H9 (cell line): ENCODE measurements at regions not wholly inside any gene's neighbourhood (a gene's known extent, or its start where the extent isn't known, plus 50 kb on each side); places are given as distances from the start of the nearest gene placed in this dataset.

Experiments
- DNase-seq: peaks from one replicate; pipeline ENCODE4 v3.0.0-alpha.2; 2017
- H2AFZ ChIP-seq: one replicate; pipeline ENCODE4 v1.6.1; 2013; ENCODE audit warnings: mild to moderate bottlenecking, low read length, control low read depth, moderate library complexity
- H2AK5ac ChIP-seq: 2 replicates; pipeline ENCODE4 v1.6.1; 2013; ENCODE audit warnings: low read length, control low read depth, mixed read lengths; ENCODE audit not compliant: insufficient read length
- H2BK120ac ChIP-seq: one replicate; pipeline ENCODE4 v1.6.1; 2013; ENCODE audit warnings: low read depth, mild to moderate bottlenecking, low read length, control low read depth, inconsistent platforms; ENCODE audit not compliant: poor library complexity, severe bottlenecking
- H2BK12ac ChIP-seq: 2 replicates; pipeline ENCODE4 v1.6.1; 2013; ENCODE audit warnings: low read length, control low read depth, mixed read lengths, low read depth; ENCODE audit not compliant: insufficient read length
- H2BK15ac ChIP-seq: 2 replicates; pipeline ENCODE4 v1.6.1; 2013; ENCODE audit warnings: low read depth, low read length, control low read depth
- H2BK20ac ChIP-seq: one replicate; pipeline ENCODE4 v1.6.1; 2013; ENCODE audit warnings: low read depth, mild to moderate bottlenecking, low read length, control low read depth, inconsistent platforms; ENCODE audit not compliant: poor library complexity, severe bottlenecking
- H2BK5ac ChIP-seq: 2 replicates; pipeline ENCODE4 v1.6.1; 2013; ENCODE audit warnings: low read length, control low read depth, mixed read lengths; ENCODE audit not compliant: insufficient read length
- H3K14ac ChIP-seq: 2 replicates; pipeline ENCODE4 v1.6.1; 2013; ENCODE audit warnings: low read length, control low read depth; ENCODE audit not compliant: insufficient read depth
- H3K18ac ChIP-seq: 2 replicates; pipeline ENCODE4 v1.6.1; 2013; ENCODE audit warnings: low read depth, mild to moderate bottlenecking, mixed read lengths, low read length, control low read depth; ENCODE audit not compliant: insufficient read length
- H3K23ac ChIP-seq: 2 replicates; pipeline ENCODE4 v1.6.1; 2013; ENCODE audit warnings: low read length, control low read depth, mixed read lengths, low read depth; ENCODE audit not compliant: insufficient read length
- H3K23me2 ChIP-seq: 2 replicates; pipeline ENCODE4 v1.6.1; 2013; ENCODE audit warnings: low read depth, mild to moderate bottlenecking, mixed read lengths, low read length, control low read depth; ENCODE audit not compliant: insufficient read length, poor library complexity, severe bottlenecking
- H3K27ac ChIP-seq: 2 replicates; pipeline ENCODE4 v1.5.1; 2013; ENCODE audit warnings: low read length, control low read depth, mixed read lengths, low read depth; ENCODE audit not compliant: insufficient read length
- H3K27me3 ChIP-seq: 2 replicates; pipeline ENCODE4 v1.6.1; 2013; ENCODE audit warnings: low read length, control low read depth, inconsistent platforms; ENCODE audit not compliant: insufficient read depth
- H3K4ac ChIP-seq: 2 replicates; pipeline ENCODE4 v1.6.1; 2013; ENCODE audit warnings: low read depth, mild to moderate bottlenecking, control low read depth, inconsistent platforms, low read length, moderate library complexity
- H3K4me1 ChIP-seq: 2 replicates; pipeline ENCODE4 v1.6.1; 2013; ENCODE audit warnings: low read length, control low read depth, inconsistent platforms; ENCODE audit not compliant: insufficient read depth
- H3K4me2 ChIP-seq: 2 replicates; pipeline ENCODE4 v1.6.1; 2013; ENCODE audit warnings: low read length, control low read depth, mixed read lengths; ENCODE audit not compliant: insufficient read length, insufficient read depth
- H3K56ac ChIP-seq: 2 replicates; pipeline ENCODE4 v1.6.1; 2013; ENCODE audit warnings: low read depth, mild to moderate bottlenecking, mixed read lengths, low read length, control low read depth; ENCODE audit not compliant: insufficient read length
- H3K79me1 ChIP-seq: 2 replicates; pipeline ENCODE4 v1.6.1; 2013; ENCODE audit warnings: low read depth, mild to moderate bottlenecking, moderate library complexity, low read length, control low read depth, inconsistent platforms; ENCODE audit not compliant: insufficient read depth, poor library complexity, severe bottlenecking
- H3K79me2 ChIP-seq: 2 replicates; pipeline ENCODE4 v1.6.1; 2013; ENCODE audit warnings: low read length, control low read depth, inconsistent platforms; ENCODE audit not compliant: insufficient read depth
- H3K9ac ChIP-seq: 2 replicates; pipeline ENCODE4 v1.6.1; 2013; ENCODE audit warnings: low read length, control low read depth, mixed read lengths; ENCODE audit not compliant: insufficient read length; ENCODE audit errors: extremely low read depth
- H3K9me3 ChIP-seq: one replicate; pipeline ENCODE4 v1.6.1; 2013; ENCODE audit warnings: low read depth, low read length, inconsistent platforms; ENCODE audit not compliant: control insufficient read depth
- H3T11ph ChIP-seq: one replicate; pipeline ENCODE4 v1.6.1; 2013; ENCODE audit warnings: mild to moderate bottlenecking, low read length, control low read depth, inconsistent platforms
- H4K20me1 ChIP-seq: one replicate; pipeline ENCODE4 v1.6.1; 2013; ENCODE audit not compliant: control insufficient read depth, insufficient read length, insufficient read depth
- H4K5ac ChIP-seq: 2 replicates; pipeline ENCODE4 v1.6.1; 2013; ENCODE audit warnings: low read depth, mild to moderate bottlenecking, mixed read lengths, low read length, control low read depth; ENCODE audit not compliant: insufficient read length
- H4K8ac ChIP-seq: replicated peaks from 2 replicates; pipeline ENCODE4 v1.6.1; 2013; ENCODE audit warnings: low read length, control low read depth, mixed read lengths, low read depth; ENCODE audit not compliant: insufficient read length
- H4K91ac ChIP-seq: 2 replicates; pipeline ENCODE4 v1.6.1; 2013; ENCODE audit warnings: low read depth, mild to moderate bottlenecking, moderate library complexity, mixed read lengths, low read length, control low read depth; ENCODE audit not compliant: insufficient read length
- H3K27ac Mint-ChIP-seq, 3 experiments: 2 replicates in 2 of 3; 3 replicates in 1 of 3; pipeline ENCODE4 v1.8.0; 2020 to 2021; ENCODE audit warnings: mixed read lengths in 3 of 3, mild to moderate bottlenecking in 1 of 3, moderate library complexity in 1 of 3
- H3K27me3 Mint-ChIP-seq: 2 replicates; pipeline ENCODE4 v1.8.0; 2021; ENCODE audit warnings: low read depth, mild to moderate bottlenecking, moderate library complexity, mixed read lengths
- H3K36me3 Mint-ChIP-seq, 3 experiments: 2 replicates in 2 of 3; 3 replicates in 1 of 3; pipeline ENCODE4 v1.8.0; 2020 to 2021; ENCODE audit warnings: low read depth in 3 of 3, mixed read lengths in 3 of 3; ENCODE audit not compliant: insufficient read depth in 1 of 3
- H3K4me1 Mint-ChIP-seq, 2 experiments: 2 replicates each; pipeline ENCODE4 v1.8.0; 2020; ENCODE audit warnings: mixed read lengths in 2 of 2
- H3K4me3 Mint-ChIP-seq, 2 experiments: 2 replicates in 1 of 2; 3 replicates in 1 of 2; pipeline ENCODE4 v1.8.0; 2020 to 2021; ENCODE audit warnings: mild to moderate bottlenecking in 2 of 2, mixed read lengths in 2 of 2, moderate library complexity in 1 of 2
- H3K9me3 Mint-ChIP-seq, 2 experiments: 2 replicates in 1 of 2; 3 replicates in 1 of 2; pipeline ENCODE4 v1.8.0; 2020; ENCODE audit warnings: mild to moderate bottlenecking in 2 of 2, mixed read lengths in 2 of 2, moderate library complexity in 1 of 2
- WGBS: extraction: QIAGEN DNeasy Blood & Tissue Kit; methylation state at CpG from one replicate; pipeline ENCODE4 v1.1.7; 2013; ENCODE audit warnings: missing lambda C conversion rate, low lambda C conversion rate, mixed read lengths; ENCODE audit not compliant: insufficient read length; ENCODE audit errors: extremely low coverage; 5-methylcytosine and 5-hydroxymethylcytosine counted together
- TF ChIP-seq, protein P1 (sequence below): fragments of 200-600 bp; sonication (generic); conservative IDR thresholded peaks from 3 replicates; pipeline ENCODE4 v1.8.0; 2021; ENCODE audit warnings: antibody characterized with exemption, mild to moderate bottlenecking

DNA sequence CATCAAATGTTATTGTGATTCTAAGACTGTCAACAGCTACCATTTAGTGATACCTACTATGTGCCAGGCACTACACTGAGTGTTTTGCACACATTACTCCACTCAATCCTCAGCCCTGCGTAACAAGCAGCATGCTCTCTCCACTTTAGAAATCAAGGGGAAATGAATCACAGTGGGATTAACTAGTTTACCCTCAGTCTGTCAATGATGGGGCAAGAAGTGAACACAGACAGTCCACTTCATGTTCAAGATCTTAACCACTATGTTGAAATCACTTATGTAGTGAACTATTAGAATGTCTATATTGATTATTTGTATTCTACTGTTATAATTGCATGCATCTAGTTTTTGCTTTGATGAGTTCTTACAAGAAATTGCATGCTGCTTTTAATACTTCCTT is 165.3 kb downstream of the LTN1 start:
- Histone ChIP-seq H2BK12ac (no peak overlapping the region), H3K4me2 (no peak overlapping the region), H3K56ac (no peak overlapping the region), H3K27ac (no peak overlapping the region), H4K91ac (no peak overlapping the region), H4K8ac (no peak overlapping the region), H2AK5ac (no peak overlapping the region), H3K4me1 (no peaks in the 10 kb centered on the region), H2AFZ (no peak overlapping the region), H3K4ac (no peak overlapping the region), H4K20me1 (no peaks in the 10 kb centered on the region), H3K79me2 (no peaks in the 10 kb centered on the region), H3K9me3 (no peaks in the 10 kb centered on the region), H3K23me2 (no peaks in the 10 kb centered on the region), H3K18ac (no peak overlapping the region), H3T11ph (no peak overlapping the region), H2BK120ac (no peak overlapping the region), H2BK20ac (no peak overlapping the region), H3K27me3 (no peaks in the 10 kb centered on the region), H2BK15ac (no peak overlapping the region), H3K79me1 (no peaks in the 10 kb centered on the region), H3K14ac (no peak overlapping the region), H3K23ac (no peak overlapping the region), H2BK5ac (no peak overlapping the region), H4K5ac (no peak overlapping the region), H3K9ac (no peak overlapping the region)
- Mint-ChIP-seq H3K27ac (no peak overlapping the region), H3K9me3 (no peaks in the 10 kb centered on the region), H3K4me3 (no peak overlapping the region), H3K4me1 (no peaks in the 10 kb centered on the region), H3K27me3 (no peaks in the 10 kb centered on the region), H3K36me3 (no peaks in the 10 kb centered on the region)
- TF ChIP-seq, protein P1, sequence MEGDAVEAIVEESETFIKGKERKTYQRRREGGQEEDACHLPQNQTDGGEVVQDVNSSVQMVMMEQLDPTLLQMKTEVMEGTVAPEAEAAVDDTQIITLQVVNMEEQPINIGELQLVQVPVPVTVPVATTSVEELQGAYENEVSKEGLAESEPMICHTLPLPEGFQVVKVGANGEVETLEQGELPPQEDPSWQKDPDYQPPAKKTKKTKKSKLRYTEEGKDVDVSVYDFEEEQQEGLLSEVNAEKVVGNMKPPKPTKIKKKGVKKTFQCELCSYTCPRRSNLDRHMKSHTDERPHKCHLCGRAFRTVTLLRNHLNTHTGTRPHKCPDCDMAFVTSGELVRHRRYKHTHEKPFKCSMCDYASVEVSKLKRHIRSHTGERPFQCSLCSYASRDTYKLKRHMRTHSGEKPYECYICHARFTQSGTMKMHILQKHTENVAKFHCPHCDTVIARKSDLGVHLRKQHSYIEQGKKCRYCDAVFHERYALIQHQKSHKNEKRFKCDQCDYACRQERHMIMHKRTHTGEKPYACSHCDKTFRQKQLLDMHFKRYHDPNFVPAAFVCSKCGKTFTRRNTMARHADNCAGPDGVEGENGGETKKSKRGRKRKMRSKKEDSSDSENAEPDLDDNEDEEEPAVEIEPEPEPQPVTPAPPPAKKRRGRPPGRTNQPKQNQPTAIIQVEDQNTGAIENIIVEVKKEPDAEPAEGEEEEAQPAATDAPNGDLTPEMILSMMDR: no peak
- DNase-seq: no peak
- no CpG with 5 or more reads among the region's 1 CpG for WGBS
